IMR-90 (cell line): ENCODE measurements at regions not wholly inside any gene's neighbourhood (a gene's known extent, or its start where the extent isn't known, plus 50 kb on each side); places are given as distances from the start of the nearest gene placed in this dataset.

ENCODE experiments used
- ATAC-seq: fragments of 200-7000 bp; cut with Tn5 transposase; 2 replicates; pipeline ENCODE4 v1.9.1; 2020; ENCODE audit warnings: low read depth, mild to moderate bottlenecking, moderate library complexity
- BruUV-seq: library from RNA; stranded (reverse); fragments of 400-500 nt; replicated peaks from 2 replicates; lab custom pipeline; 2021; lab: Mats Ljungman, UMichigan
- CTCF ChIA-PET: fragments of 300-600 bp; formaldehyde crosslinking; extraction: SDS; loops from one replicate; lab custom pipeline; 2021; ENCODE audit warnings: antibody characterized with exemption; lab: Yijun Ruan, JAX
- POLR2A ChIA-PET: fragments of 300-600 bp; sonication (Branson Sonifier 250); formaldehyde crosslinking; loops from one replicate; lab custom pipeline; 2022; ENCODE audit warnings: antibody characterized with exemption; ENCODE audit not compliant: unreplicated experiment; lab: Charles Lee
- DNase-seq: peaks from one replicate; pipeline ENCODE4 v3.0.0; 2013
- H2AFZ ChIP-seq: replicated peaks from 2 replicates; pipeline ENCODE3; 2013; ENCODE audit warnings: low read length, mild to moderate bottlenecking; ENCODE audit not compliant: poor library complexity
- H2AK5ac ChIP-seq: 2 replicates; pipeline ENCODE4 v1.6.1; 2013; ENCODE audit warnings: low read depth, low read length, inconsistent platforms
- H2AK9ac ChIP-seq: replicated peaks from 2 replicates; pipeline ENCODE3; 2013; ENCODE audit warnings: mild to moderate bottlenecking, low read depth, low read length, moderate library complexity; ENCODE audit not compliant: poor library complexity
- H2BK120ac ChIP-seq: 2 replicates; pipeline ENCODE4 v1.6.1; 2013; ENCODE audit warnings: low read depth, low read length, inconsistent platforms
- H2BK15ac ChIP-seq: 3 replicates; pipeline ENCODE4 v1.6.1; 2013; ENCODE audit warnings: low read depth, low read length, inconsistent platforms
- H2BK20ac ChIP-seq: 2 replicates; pipeline ENCODE4 v1.6.1; 2013; ENCODE audit warnings: low read depth, mild to moderate bottlenecking, inconsistent platforms, low read length, moderate library complexity
- H2BK5ac ChIP-seq: 2 replicates; pipeline ENCODE4 v1.6.1; 2013; ENCODE audit warnings: mild to moderate bottlenecking, low read depth, low read length, inconsistent platforms; ENCODE audit not compliant: poor library complexity, severe bottlenecking
- H3K14ac ChIP-seq: replicated peaks from 2 replicates; pipeline ENCODE4 v1.6.1; 2013; ENCODE audit warnings: low read depth, low read length, inconsistent platforms
- H3K18ac ChIP-seq: 2 replicates; pipeline ENCODE4 v1.6.1; 2013; ENCODE audit warnings: low read depth, low read length, control low read depth
- H3K23ac ChIP-seq: 2 replicates; pipeline ENCODE4 v1.6.1; 2013; ENCODE audit warnings: low read depth, low read length, inconsistent platforms
- H3K27ac ChIP-seq: 2 replicates; pipeline ENCODE4 v1.5.1; 2013; ENCODE audit warnings: mild to moderate bottlenecking, control low read depth, low read length; ENCODE audit not compliant: insufficient read depth
- H3K27me3 ChIP-seq: 2 replicates; pipeline ENCODE4 v1.6.1; 2013; ENCODE audit warnings: low read length; ENCODE audit not compliant: control insufficient read depth, insufficient read depth
- H3K36me3 ChIP-seq: 2 replicates; pipeline ENCODE4 v1.6.1; 2013; ENCODE audit warnings: low read length, mixed read lengths; ENCODE audit not compliant: control insufficient read depth, insufficient read depth
- H3K4ac ChIP-seq: 2 replicates; pipeline ENCODE4 v1.6.1; 2013; ENCODE audit warnings: low read depth, low read length, inconsistent platforms
- H3K4me1 ChIP-seq: 2 replicates; pipeline ENCODE4 v1.6.1; 2013; ENCODE audit warnings: low read length, mixed read lengths; ENCODE audit not compliant: control insufficient read depth, insufficient read depth
- H3K4me2 ChIP-seq: 2 replicates; pipeline ENCODE4 v1.6.1; 2013; ENCODE audit warnings: low read depth, mild to moderate bottlenecking, control low read depth, low read length, moderate library complexity
- H3K4me3 ChIP-seq: 2 replicates; pipeline ENCODE4 v1.5.1; 2013; ENCODE audit warnings: low read depth, mild to moderate bottlenecking, control low read depth, low read length, moderate library complexity; ENCODE audit not compliant: insufficient read depth
- H3K56ac ChIP-seq: 2 replicates; pipeline ENCODE4 v1.6.1; 2013; ENCODE audit warnings: low read length, inconsistent platforms; ENCODE audit not compliant: insufficient read depth; ENCODE audit errors: extremely low read depth
- H3K79me1 ChIP-seq, 2 experiments: 2 replicates each; pipeline ENCODE4 v1.6.1; 2013; ENCODE audit warnings: low read length in 2 of 2, inconsistent platforms in 1 of 2, low read depth in 1 of 2
- H3K9ac ChIP-seq: 2 replicates; pipeline ENCODE4 v1.6.1; 2013; ENCODE audit warnings: low read depth, low read length, control low read depth
- H3K9me1 ChIP-seq: 2 replicates; pipeline ENCODE4 v1.6.1; 2013; ENCODE audit warnings: low read length, inconsistent platforms; ENCODE audit not compliant: insufficient read depth
- H3K9me3 ChIP-seq: 2 replicates; pipeline ENCODE4 v1.6.1; 2013; ENCODE audit warnings: low read length; ENCODE audit not compliant: control insufficient read depth, insufficient read depth
- H4K20me1 ChIP-seq: 2 replicates; pipeline ENCODE4 v1.6.1; 2013; ENCODE audit warnings: low read length, inconsistent platforms; ENCODE audit not compliant: insufficient read depth
- H4K5ac ChIP-seq: 2 replicates; pipeline ENCODE4 v1.6.1; 2013; ENCODE audit warnings: mild to moderate bottlenecking, low read depth, low read length, control low read depth
- H4K8ac ChIP-seq, 2 experiments: 2 replicates each; pipeline ENCODE4 v1.6.1; 2013; ENCODE audit warnings: low read depth in 2 of 2, low read length in 2 of 2, control low read depth in 1 of 2, inconsistent platforms in 1 of 2
- H4K91ac ChIP-seq: 2 replicates; pipeline ENCODE4 v1.6.1; 2013; ENCODE audit warnings: low read depth, low read length, inconsistent platforms; ENCODE audit not compliant: insufficient read depth
- BHLHE40 ChIP-seq: fragments of 150-350 bp; IDR thresholded peaks from 2 replicates; pipeline ENCODE4 v1.6.1; 2016; ENCODE audit warnings: mild to moderate bottlenecking, low read depth, low read length
- CEBPB ChIP-seq: IDR thresholded peaks from 2 replicates; pipeline ENCODE4 v1.6.1; 2012; ENCODE audit warnings: low read depth, low read length, improper control_type of control experiment
- CHD1 ChIP-seq: IDR thresholded peaks from 2 replicates; pipeline ENCODE4 v1.6.1; 2012; ENCODE audit warnings: low read depth, low read length, improper control_type of control experiment
- CTCF ChIP-seq: conservative IDR thresholded peaks from 2 replicates; pipeline ENCODE4 v1.5.1; 2012; ENCODE audit warnings: mild to moderate bottlenecking, low read depth, low read length, improper control_type of control experiment
- ELK1 ChIP-seq: fragments of 150-350 bp; IDR thresholded peaks from 2 replicates; pipeline ENCODE4 v1.6.1; 2016; ENCODE audit warnings: low read depth, mild to moderate bottlenecking, low read length, moderate library complexity, borderline replicate concordance
- FOS ChIP-seq: fragments of 150-350 bp; IDR thresholded peaks from 2 replicates; pipeline ENCODE4 v1.6.1; 2016; ENCODE audit warnings: low read depth, low read length
- MAFK ChIP-seq: IDR thresholded peaks from 2 replicates; pipeline ENCODE4 v1.6.1; 2012; ENCODE audit warnings: low read depth, low read length, improper control_type of control experiment
- MAZ ChIP-seq: IDR thresholded peaks from 2 replicates; pipeline ENCODE4 v1.6.1; 2012; ENCODE audit warnings: low read depth, mild to moderate bottlenecking, low read length, improper control_type of control experiment, moderate library complexity, borderline replicate concordance
- MXI1 ChIP-seq: IDR thresholded peaks from 2 replicates; pipeline ENCODE4 v1.6.1; 2012; ENCODE audit warnings: low read depth, mild to moderate bottlenecking, low read length, moderate library complexity, borderline replicate concordance
- NFE2L2 ChIP-seq: fragments of 150-350 bp; IDR thresholded peaks from 2 replicates; pipeline ENCODE4 v1.6.1; 2016; ENCODE audit warnings: low read depth, mild to moderate bottlenecking, low read length
- POLR2A ChIP-seq: IDR thresholded peaks from 2 replicates; pipeline ENCODE4 v1.6.1; 2012; ENCODE audit warnings: mild to moderate bottlenecking, low read depth, low read length
- RAD21 ChIP-seq: IDR thresholded peaks from 2 replicates; pipeline ENCODE4 v1.6.1; 2012; ENCODE audit warnings: low read length, improper control_type of control experiment
- RFX5 ChIP-seq: IDR thresholded peaks from 2 replicates; pipeline ENCODE4 v1.8.0; 2012; ENCODE audit warnings: low read depth, mild to moderate bottlenecking, low read length, moderate library complexity
- SMC3 ChIP-seq: fragments of 150-350 bp; IDR thresholded peaks from 2 replicates; pipeline ENCODE4 v1.6.1; 2016; ENCODE audit warnings: low read depth, mild to moderate bottlenecking, antibody characterized with exemption, low read length, moderate library complexity
- USF2 ChIP-seq: fragments of 150-350 bp; IDR thresholded peaks from 2 replicates; pipeline ENCODE4 v1.6.1; 2017; ENCODE audit warnings: mild to moderate bottlenecking, antibody characterized with exemption, low read length, low read depth
- WGBS, 2 experiments: methylation state at CpG; one replicate each; pipeline versions ENCODE4 v1.1.5 to v1.1.7; 2013; ENCODE audit warnings: missing lambda C conversion rate in 2 of 2; ENCODE audit not compliant: insufficient read length in 1 of 2; ENCODE audit errors: extremely low coverage in 2 of 2; 5-methylcytosine and 5-hydroxymethylcytosine counted together
- dilution Hi-C: fragments of 300-500 bp; cut with HindIII; formaldehyde crosslinking; loops from one replicate; pipeline ENCODE4 v1.14.3; 2018; ENCODE audit warnings: low sequenced_read_pairs; ENCODE audit not compliant: unreplicated experiment
- in situ Hi-C: fragments of 300-500 bp; cut with MboI; formaldehyde crosslinking; loops from 3 replicates; pipeline ENCODE4 v1.14.3; 2019; ENCODE audit warnings: low sequenced_read_pairs, inconsistent platforms, mixed read lengths
- intact Hi-C: fragments of 100-400 bp; cut with micrococcal nuclease; formaldehyde crosslinking; loops from 2 replicates; pipeline ENCODE4 v1.10.0; 2022

- H3K27me3 ChIP-seq = peaks cover 50% of the 10 kb centered on the region
- H2BK20ac ChIP-seq = no peak overlapping the region
- H4K20me1 ChIP-seq = no peaks in the 10 kb centered on the region
- no peak overlapping the region for H3K4ac ChIP-seq
- 50% methylated on average over 6 of the region's 8 CpGs; no CpG with 5 or more reads in 1 of the 2 experiments for WGBS, 2 experiments
- ChIA-PET POLR2A (no interaction called here), CTCF (no interaction called here)
- no peak overlapping the region for H3K27ac ChIP-seq
- intact Hi-C loops (no loop called here), dilution Hi-C loops (no loop called here), in situ Hi-C loops (no loop called here)
- H3K4me1 ChIP-seq = no peaks in the 10 kb centered on the region
- H3K23ac ChIP-seq = no peak overlapping the region
- H3K9me3 ChIP-seq = peaks cover 3% of the 10 kb centered on the region
- H3K14ac ChIP-seq = no peak overlapping the region
- no peak overlapping the region for H2AFZ ChIP-seq
- H3K56ac ChIP-seq = no peak overlapping the region
- no peaks in the 10 kb centered on the region for H3K36me3 ChIP-seq
- H3K4me2 ChIP-seq = no peak overlapping the region
- no peak overlapping the region for H2AK5ac ChIP-seq
- H3K18ac ChIP-seq = no peak overlapping the region
- no peaks in the 10 kb centered on the region for H3K79me1 ChIP-seq
- no peak overlapping the region for H4K5ac ChIP-seq
- no peak overlapping the region for H3K9ac ChIP-seq
- no TSS peak for BruUV-seq
- no peak overlapping the region for H2BK5ac ChIP-seq
- H4K8ac ChIP-seq = no peak overlapping the region
- ATAC-seq = no peak
- no peak overlapping the region for H2BK120ac ChIP-seq
- no peak overlapping the region for H4K91ac ChIP-seq
- no peak overlapping the region for H3K4me3 ChIP-seq
- no peak overlapping the region for H2BK15ac ChIP-seq
- no peak for DNase-seq
- H3K9me1 ChIP-seq = no peaks in the 10 kb centered on the region
- no peak for TF ChIP-seq USF2
- no peak for TF ChIP-seq MAZ
- no peak for TF ChIP-seq POLR2A
- TF ChIP-seq ELK1 = no peak
- TF ChIP-seq CEBPB = no peak
- TF ChIP-seq FOS = no peak
- TF ChIP-seq MXI1 = no peak
- no peak for TF ChIP-seq BHLHE40
- no peak for TF ChIP-seq RAD21
- no peak for TF ChIP-seq MAFK
- no peak for TF ChIP-seq SMC3
- no peak for TF ChIP-seq NFE2L2
- TF ChIP-seq CHD1 = no peak
- no peak for TF ChIP-seq CTCF
- TF ChIP-seq RFX5 = no peak
- H2AK9ac ChIP-seq = no peak overlapping the region
These were observed 75.1 kb upstream of the ZBTB40 start for GRCh38 chr1:22376546-22376945.
